HepG2 (cell line): ENCODE measurements at regions not wholly inside any gene's neighbourhood (a gene's known extent, or its start where the extent isn't known, plus 50 kb on each side); places are given as distances from the start of the nearest gene placed in this dataset.

ENCODE experiments used
- ATAC-seq: fragments of 200-7000 bp; cut with Tn5 transposase; 3 replicates; pipeline ENCODE4 v1.9.1; 2020; ENCODE audit warnings: mild to moderate bottlenecking, moderate library complexity
- BruUV-seq: library from RNA; stranded (reverse); fragments of 400-500 nt; replicated peaks from 2 replicates; lab custom pipeline; 2021; lab: Mats Ljungman, UMichigan
- CTCF ChIA-PET: fragments of 300-600 bp; formaldehyde crosslinking; extraction: SDS; loops from one replicate; lab custom pipeline; 2021; ENCODE audit warnings: low total read pairs, inconsistent platforms, low intra/inter-chr PET ratio; lab: Yijun Ruan, JAX
- POLR2A ChIA-PET: fragments of 350-600 bp; sonication (Branson Sonifier 250); formaldehyde crosslinking; loops from one replicate; lab custom pipeline; 2020; ENCODE audit warnings: antibody characterized with exemption, inconsistent platforms; lab: Yijun Ruan, JAX
- DNase-seq: peaks from one replicate; pipeline ENCODE4 v3.0.0-alpha.2; 2015; ENCODE audit warnings: low spot score
- FAIRE-seq: peaks from 3 replicates; lab custom pipeline; 2011; peaks lifted over from hg19 to GRCh38; lab: Jason Lieb, UNC
- H2AFZ ChIP-seq: one replicate; pipeline ENCODE4 v1.6.1; 2011; ENCODE audit warnings: low read length, inconsistent platforms
- H3K27ac ChIP-seq: fragments of 300-600 bp; 3 replicates; pipeline ENCODE4 v1.8.0; 2011; ENCODE audit warnings: mixed run types, mild to moderate bottlenecking, mixed read lengths, low read length, inconsistent platforms; ENCODE audit not compliant: insufficient read depth; ENCODE audit errors: extremely low read length
- H3K27me3 ChIP-seq, 2 experiments: fragments of 200-600 bp in 1 of 2; 2 replicates in 1 of 2; 3 replicates in 1 of 2; pipeline versions ENCODE4 v1.6.0 to v1.8.0; 2011; ENCODE audit warnings: low read length in 2 of 2, mild to moderate bottlenecking in 2 of 2, moderate library complexity in 2 of 2, inconsistent platforms in 1 of 2; ENCODE audit not compliant: insufficient read depth in 2 of 2, control insufficient read depth in 1 of 2
- H3K36me3 ChIP-seq, 2 experiments: fragments of 200-600 bp in 1 of 2; replicated peaks in 1 of 2; 2 replicates in 1 of 2; 3 replicates in 1 of 2; pipeline versions ENCODE4 v1.5.1 to v1.8.0; 2011; ENCODE audit warnings: low read length in 2 of 2, inconsistent platforms in 1 of 2; ENCODE audit not compliant: insufficient read depth in 2 of 2, control insufficient read depth in 1 of 2
- H3K4me1 ChIP-seq: 2 replicates; pipeline ENCODE4 v1.5.1; 2012; ENCODE audit warnings: low read length, inconsistent platforms; ENCODE audit not compliant: insufficient read depth
- H3K4me2 ChIP-seq: 2 replicates; pipeline ENCODE4 v1.6.0; 2011; ENCODE audit warnings: low read depth, low read length, inconsistent platforms
- H3K4me3 ChIP-seq, 3 experiments: fragments of 200-600 bp in 1 of 3; sonication (generic), shearing (Covaris generic) in 1 of 3; replicated peaks in 1 of 3; 2 replicates each; pipeline ENCODE4 v1.5.1; 2011 to 2016; ENCODE audit warnings: low read length in 3 of 3, inconsistent platforms in 2 of 3, low read depth in 2 of 3, mild to moderate bottlenecking in 2 of 3, control low read depth in 1 of 3, mixed read lengths in 1 of 3; ENCODE audit not compliant: insufficient read depth in 1 of 3
- H3K79me2 ChIP-seq: one replicate; pipeline ENCODE4 v1.6.1; 2011; ENCODE audit warnings: low read length, inconsistent platforms; ENCODE audit not compliant: insufficient read depth
- H3K9ac ChIP-seq: 2 replicates; pipeline ENCODE4 v1.6.0; 2011; ENCODE audit warnings: mild to moderate bottlenecking, low read depth, low read length, inconsistent platforms; ENCODE audit not compliant: insufficient read depth
- H3K9me3 ChIP-seq: 2 replicates; pipeline ENCODE4 v1.5.1; 2012; ENCODE audit warnings: mild to moderate bottlenecking, low read length
- H4K20me1 ChIP-seq: 2 replicates; pipeline ENCODE4 v1.6.0; 2011; ENCODE audit warnings: inconsistent platforms, mild to moderate bottlenecking, low read length, moderate library complexity; ENCODE audit not compliant: insufficient read depth
- BATF2 ChIP-seq: sonication (generic); formaldehyde crosslinking; IDR thresholded peaks from 2 replicates; pipeline ENCODE4 v1.8.0; 2022; ENCODE audit warnings: mild to moderate bottlenecking, missing genetic modification reagents, moderate library complexity
- CCDC6 ChIP-seq: sonication (generic); formaldehyde crosslinking; IDR thresholded peaks from 2 replicates; pipeline ENCODE4 v1.8.1; 2022; ENCODE audit warnings: mild to moderate bottlenecking, missing genetic modification reagents, moderate library complexity
- DNMT1 ChIP-seq: sonication (generic); formaldehyde crosslinking; IDR thresholded peaks from 2 replicates; pipeline ENCODE4 v1.5.1; 2020; ENCODE audit warnings: mild to moderate bottlenecking, missing genetic modification reagents
- GRHL1 ChIP-seq: sonication (generic); formaldehyde crosslinking; conservative IDR thresholded peaks from 2 replicates; pipeline ENCODE4 v1.8.0; 2022; ENCODE audit warnings: missing genetic modification reagents
- GTF3A ChIP-seq: sonication (generic); formaldehyde crosslinking; conservative IDR thresholded peaks from 2 replicates; pipeline ENCODE4 v1.4.0; 2020; ENCODE audit warnings: mild to moderate bottlenecking, missing genetic modification reagents
- HOXA9 ChIP-seq: sonication (generic); formaldehyde crosslinking; IDR thresholded peaks from 2 replicates; pipeline ENCODE4 v1.8.1; 2022; ENCODE audit warnings: missing genetic modification reagents, mild to moderate bottlenecking, moderate library complexity, borderline replicate concordance
- KDM1A ChIP-seq: IDR thresholded peaks from 2 replicates; pipeline ENCODE4 v1.6.1; 2016; ENCODE audit warnings: missing compliant biosample characterization
- PAF1 ChIP-seq: IDR thresholded peaks from 2 replicates; pipeline ENCODE4 v1.6.1; 2016; ENCODE audit warnings: missing genetic modification reagents, missing compliant biosample characterization
- SIN3A ChIP-seq: IDR thresholded peaks from 2 replicates; pipeline ENCODE4 v1.6.1; 2011; ENCODE audit warnings: low read depth, mild to moderate bottlenecking, control low read depth, low read length, borderline replicate concordance
- SP4 ChIP-seq: sonication (generic); formaldehyde crosslinking; IDR thresholded peaks from 2 replicates; pipeline ENCODE4 v1.8.1; 2023; ENCODE audit warnings: mild to moderate bottlenecking, missing genetic modification reagents
- ZNF224 ChIP-seq: sonication (generic); formaldehyde crosslinking; IDR thresholded peaks from 2 replicates; pipeline ENCODE4 v1.5.0; 2020; ENCODE audit warnings: mild to moderate bottlenecking, missing genetic modification reagents
- ZNF333 ChIP-seq: sonication (generic); formaldehyde crosslinking; IDR thresholded peaks from 2 replicates; pipeline ENCODE4 v1.4.0; 2020; ENCODE audit warnings: mild to moderate bottlenecking, missing genetic modification reagents, borderline replicate concordance
- ZNF354B ChIP-seq: sonication (generic); formaldehyde crosslinking; IDR thresholded peaks from 2 replicates; pipeline ENCODE4 v1.8.0; 2022; ENCODE audit warnings: mild to moderate bottlenecking, missing genetic modification reagents
- ZNF432 ChIP-seq: sonication (generic); formaldehyde crosslinking; IDR thresholded peaks from 2 replicates; pipeline ENCODE4 v1.5.0; 2020; ENCODE audit warnings: missing genetic modification reagents, mild to moderate bottlenecking, borderline replicate concordance
- ZNF770 ChIP-seq: sonication (generic); formaldehyde crosslinking; IDR thresholded peaks from 2 replicates; pipeline ENCODE4 v1.5.0; 2020; ENCODE audit warnings: mild to moderate bottlenecking, missing genetic modification reagents
- ZNF777 ChIP-seq: sonication (generic); formaldehyde crosslinking; IDR thresholded peaks from 2 replicates; pipeline ENCODE4 v1.4.0; 2020; ENCODE audit warnings: missing genetic modification reagents
- WGBS: methylation state at CpG from one replicate; pipeline ENCODE4 v1.1.6; 2017; ENCODE audit warnings: low lambda C conversion rate; 5-methylcytosine and 5-hydroxymethylcytosine counted together
- in situ Hi-C: cut with HindIII; loops from 2 replicates; pipeline ENCODE4 v1.10.0; 2017; ENCODE audit warnings: low pct_unique_long_range_greater_than_20kb; ENCODE audit not compliant: extremely low pct_ligation_motif_present
- intact Hi-C: fragments of 100-400 bp; cut with micrococcal nuclease; formaldehyde crosslinking; loops from one replicate; pipeline ENCODE4 v1.10.0; 2022; ENCODE audit not compliant: unreplicated experiment

GRCh38 chr5:92372766-92373165 lies 989.6 kb upstream of the ARRDC3 start:
- Histone ChIP-seq H3K4me3 (no peak overlapping the region), H3K4me1 (no peaks in the 10 kb centered on the region), H3K9ac (no peak overlapping the region), H3K79me2 (no peaks in the 10 kb centered on the region), H3K4me2 (no peak overlapping the region), H3K9me3 (no peaks in the 10 kb centered on the region), H4K20me1 (no peaks in the 10 kb centered on the region), H2AFZ (no peak overlapping the region), H3K36me3 (no peaks in the 10 kb centered on the region), H3K27me3 (no peaks in the 10 kb centered on the region), H3K27ac (no peak overlapping the region)
- in situ Hi-C loops, result no loop called here
- BruUV-seq, result no TSS peak
- intact Hi-C loops, result no loop called here
- ChIA-PET POLR2A (no interaction called here), CTCF (interaction anchor here (0.5 kb wide), 1 partner anchor 21 kb away, joined by 3 read pairs; no protein-coding TSS in a partner anchor)
- no peak for ATAC-seq
- WGBS, result 7% methylated on average over 1 of the region's 1 CpG
- TF ChIP-seq ZNF354B (CRISPR knock-in tag), result no peak
- no peak for TF ChIP-seq ZNF432 (CRISPR knock-in tag)
- TF ChIP-seq SP4 (CRISPR knock-in tag), result no peak
- TF ChIP-seq SIN3A, result no peak
- no peak for TF ChIP-seq BATF2
- no peak for TF ChIP-seq KDM1A
- no peak for TF ChIP-seq GRHL1 (CRISPR knock-in tag)
- TF ChIP-seq ZNF777 (CRISPR knock-in tag), result no peak
- no peak for TF ChIP-seq DNMT1
- no peak for TF ChIP-seq ZNF770 (CRISPR knock-in tag)
- TF ChIP-seq PAF1 (CRISPR knock-in tag), result no peak
- no peak for TF ChIP-seq GTF3A (CRISPR knock-in tag)
- no peak for TF ChIP-seq ZNF333
- TF ChIP-seq HOXA9, result no peak
- no peak for TF ChIP-seq ZNF224 (CRISPR knock-in tag)
- TF ChIP-seq CCDC6 (CRISPR knock-in tag), result no peak
- no peak for FAIRE-seq
- no peak for DNase-seq
